Neural progenitor cell (in vitro differentiated cells): ENCODE measurements at regions not wholly inside any gene's neighbourhood (a gene's known extent, or its start where the extent isn't known, plus 50 kb on each side); places are given as distances from the start of the nearest gene placed in this dataset.
"Not testable (repeated sequence)": the region's sequence is repeated elsewhere in the genome, so short reads cannot be mapped to it uniquely, and the experiment has no call there.

Experiments
- DNase-seq: peaks from one replicate; pipeline ENCODE4 v3.0.0-alpha.2; 2016; ENCODE audit warnings: low spot score
- H2AFZ ChIP-seq: fragments of 200-600 bp; sonication (generic); replicated peaks from 2 replicates; pipeline ENCODE4 v1.6.1; 2016; ENCODE audit warnings: antibody characterized with exemption
- H3F3A ChIP-seq: fragments of 200-600 bp; sonication (generic); 2 replicates; pipeline ENCODE4 v1.6.1; 2016; ENCODE audit warnings: antibody characterized with exemption, low read depth
- H3K27ac ChIP-seq: fragments of 200-600 bp; sonication (generic); 2 replicates; pipeline ENCODE4 v1.5.1; 2016; ENCODE audit warnings: mild to moderate bottlenecking
- H3K27me3 ChIP-seq: fragments of 200-600 bp; sonication (generic); 2 replicates; pipeline ENCODE4 v1.6.1; 2016; ENCODE audit warnings: mild to moderate bottlenecking, moderate library complexity
- H3K36me3 ChIP-seq: fragments of 200-600 bp; sonication (generic); 2 replicates; pipeline ENCODE4 v1.5.1; 2016
- H3K4me1 ChIP-seq: fragments of 200-600 bp; sonication (generic); 2 replicates; pipeline ENCODE4 v1.6.1; 2016; ENCODE audit warnings: mixed run types
- H3K4me2 ChIP-seq: fragments of 200-600 bp; sonication (generic); 2 replicates; pipeline ENCODE4 v1.6.1; 2016
- H3K4me3 ChIP-seq: fragments of 200-600 bp; sonication (generic); 2 replicates; pipeline ENCODE4 v1.5.1; 2016
- H3K79me2 ChIP-seq: fragments of 200-600 bp; sonication (generic); 2 replicates; pipeline ENCODE4 v1.6.1; 2016; ENCODE audit warnings: low read depth
- H3K9ac ChIP-seq: fragments of 200-600 bp; sonication (generic); 2 replicates; pipeline ENCODE4 v1.6.1; 2016
- H3K9me3 ChIP-seq: fragments of 200-600 bp; sonication (generic); 2 replicates; pipeline ENCODE4 v1.5.1; 2016; ENCODE audit warnings: low read depth
- H4K20me1 ChIP-seq: fragments of 200-600 bp; sonication (generic); 2 replicates; pipeline ENCODE4 v1.6.1; 2016; ENCODE audit warnings: low read depth
- H3K27ac Mint-ChIP-seq: 3 replicates; pipeline ENCODE4 v1.8.0; 2021; ENCODE audit warnings: mixed read lengths
- H3K27me3 Mint-ChIP-seq: 2 replicates; pipeline ENCODE4 v1.8.0; 2022; ENCODE audit warnings: low read depth, mild to moderate bottlenecking, inconsistent platforms, moderate library complexity, mixed read lengths; ENCODE audit not compliant: insufficient read depth
- H3K36me3 Mint-ChIP-seq: 3 replicates; pipeline ENCODE4 v1.8.0; 2021; ENCODE audit warnings: mixed read lengths
- H3K4me1 Mint-ChIP-seq: 3 replicates; pipeline ENCODE4 v1.8.0; 2021; ENCODE audit warnings: mixed read lengths
- H3K4me3 Mint-ChIP-seq: 3 replicates; pipeline ENCODE4 v1.8.0; 2021; ENCODE audit warnings: mild to moderate bottlenecking, moderate library complexity, mixed read lengths
- H3K9me3 Mint-ChIP-seq: 3 replicates; pipeline ENCODE4 v1.8.0; 2020; ENCODE audit warnings: mixed read lengths
- CTCF ChIP-seq: fragments of 200-600 bp; sonication (generic); IDR thresholded peaks from 2 replicates; pipeline ENCODE4 v1.5.1; 2017; ENCODE audit warnings: antibody characterized with exemption, mild to moderate bottlenecking
- EZH2 ChIP-seq: fragments of 200-600 bp; sonication (generic); IDR thresholded peaks from 2 replicates; pipeline ENCODE4 v1.6.1; 2017; ENCODE audit warnings: antibody characterized with exemption, mild to moderate bottlenecking, moderate library complexity
- EZH2phosphoT487 ChIP-seq: fragments of 200-600 bp; sonication (generic); IDR thresholded peaks from 2 replicates; pipeline ENCODE4 v1.6.1; 2017; ENCODE audit warnings: antibody characterized with exemption

GRCh38 chr3:82627733-82628132, 866.3 kb upstream of the GBE1 start:
- H3K4me1 ChIP-seq: no peaks in the 10 kb centered on the region
- Mint-ChIP-seq H3K4me1 (no peaks in the 10 kb centered on the region), H3K36me3 (no peaks in the 10 kb centered on the region), H3K27me3 (no peaks in the 10 kb centered on the region), H3K4me3 (no peak overlapping the region), H3K9me3 (peaks cover 11% of the 10 kb centered on the region), H3K27ac (no peak overlapping the region)
- H3K36me3 ChIP-seq: no peaks in the 10 kb centered on the region
- H3K27ac ChIP-seq: no peak overlapping the region
- H4K20me1 ChIP-seq: no peaks in the 10 kb centered on the region
- H2AFZ ChIP-seq: no peak overlapping the region
- H3K4me2 ChIP-seq: no peak overlapping the region
- no peaks in the 10 kb centered on the region for H3K27me3 ChIP-seq
- no peak for DNase-seq
- H3F3A ChIP-seq: no peaks in the 10 kb centered on the region
- no peak overlapping the region for H3K9ac ChIP-seq
- H3K9me3 ChIP-seq: no peaks in the 10 kb centered on the region
- H3K79me2 ChIP-seq: no peaks in the 10 kb centered on the region
- TF ChIP-seq EZH2phosphoT487 (no peak), CTCF (no peak), EZH2 (no peak)
- no peak overlapping the region for H3K4me3 ChIP-seq

- not testable (repeated sequence) for H3K27ac Mint-ChIP-seq, H3K36me3 Mint-ChIP-seq, H4K20me1 ChIP-seq, H3K27me3 Mint-ChIP-seq, H3K79me2 ChIP-seq, H3K4me2 ChIP-seq, H3F3A ChIP-seq, H3K27me3 ChIP-seq, H3K4me3 Mint-ChIP-seq, DNase-seq, H3K4me1 ChIP-seq, H2AFZ ChIP-seq, H3K4me1 Mint-ChIP-seq, H3K36me3 ChIP-seq, H3K9me3 ChIP-seq, H3K4me3 ChIP-seq, H3K27ac ChIP-seq, H3K9ac ChIP-seq
- H3K9me3 Mint-ChIP-seq: peaks cover 20% of the 10 kb centered on the region
Measured at GRCh38 chr3:82620744-82621143, 859.3 kb upstream of the GBE1 start.

- H3K4me3 ChIP-seq: no peak overlapping the region
- H3K36me3 ChIP-seq: no peaks in the 10 kb centered on the region
- no peaks in the 10 kb centered on the region for H3K9me3 ChIP-seq
- no peaks in the 10 kb centered on the region for H3K4me1 Mint-ChIP-seq
- no peaks in the 10 kb centered on the region for H3K36me3 Mint-ChIP-seq
- H3K4me3 Mint-ChIP-seq: no peak overlapping the region
- H3K27ac ChIP-seq: no peak overlapping the region
- no peak overlapping the region for H3K4me2 ChIP-seq
- H3K27ac Mint-ChIP-seq: no peak overlapping the region
- no peaks in the 10 kb centered on the region for H3K27me3 ChIP-seq
- DNase-seq: no peak
- no peaks in the 10 kb centered on the region for H3F3A ChIP-seq
- H4K20me1 ChIP-seq: no peaks in the 10 kb centered on the region
- H2AFZ ChIP-seq: no peak overlapping the region
- H3K4me1 ChIP-seq: no peaks in the 10 kb centered on the region
- no peaks in the 10 kb centered on the region for H3K79me2 ChIP-seq
- TF ChIP-seq EZH2 (no peak), EZH2phosphoT487 (no peak), CTCF (no peak)
- H3K9me3 Mint-ChIP-seq: peaks cover 15% of the 10 kb centered on the region
- H3K27me3 Mint-ChIP-seq: peaks cover 3% of the 10 kb centered on the region
- H3K9ac ChIP-seq: no peak overlapping the region
Measured at GRCh38 chr3:82618594-82618993, 857.1 kb upstream of the GBE1 start.

- Histone ChIP-seq H3K9ac (no peak overlapping the region), H3K27me3 (no peaks in the 10 kb centered on the region), H3K4me2 (no peak overlapping the region), H3K27ac (no peak overlapping the region), H4K20me1 (no peaks in the 10 kb centered on the region), H3K4me1 (no peaks in the 10 kb centered on the region), H3K9me3 (no peaks in the 10 kb centered on the region), H3F3A (no peaks in the 10 kb centered on the region), H3K4me3 (no peak overlapping the region), H2AFZ (no peak overlapping the region), H3K79me2 (no peaks in the 10 kb centered on the region), H3K36me3 (no peaks in the 10 kb centered on the region)
- H3K9me3 Mint-ChIP-seq: peaks cover 4% of the 10 kb centered on the region
- H3K27me3 Mint-ChIP-seq: peaks cover 2% of the 10 kb centered on the region
- H3K4me3 Mint-ChIP-seq: no peak overlapping the region
- no peaks in the 10 kb centered on the region for H3K36me3 Mint-ChIP-seq
- DNase-seq: no peak
- no peak overlapping the region for H3K27ac Mint-ChIP-seq
- TF ChIP-seq EZH2phosphoT487 (no peak), EZH2 (no peak), CTCF (no peak)
- no peaks in the 10 kb centered on the region for H3K4me1 Mint-ChIP-seq
Measured at GRCh38 chr3:82610236-82610635, 848.8 kb upstream of the GBE1 start.
